PC-3 (cell line): ENCODE measurements at regions not wholly inside any gene's neighbourhood (a gene's known extent, or its start where the extent isn't known, plus 50 kb on each side); places are given as distances from the start of the nearest gene placed in this dataset.

Experiments used
- ATAC-seq: fragments of 200-7000 bp; cut with Tn5 transposase; 2 replicates; pipeline ENCODE4 v1.9.1; 2020; ENCODE audit warnings: mild to moderate bottlenecking, moderate library complexity
- BruUV-seq: library from RNA; stranded (reverse); fragments of 400-500 nt; replicated peaks from 2 replicates; lab custom pipeline; 2021; lab: Mats Ljungman, UMichigan
- CTCF ChIA-PET: fragments of 300-600 bp; sonication (Branson Sonifier 250); formaldehyde crosslinking; loops from one replicate; lab custom pipeline; 2022; ENCODE audit warnings: antibody characterized with exemption; lab: Charles Lee
- POLR2A ChIA-PET: fragments of 300-600 bp; sonication (Branson Sonifier 250); formaldehyde crosslinking; loops from one replicate; lab custom pipeline; 2022; ENCODE audit warnings: antibody characterized with exemption; ENCODE audit not compliant: unreplicated experiment; lab: Charles Lee
- DNase-seq: peaks from one replicate; pipeline ENCODE4 v3.0.0-alpha.2; 2015
- H2AFZ ChIP-seq: fragments of 300-600 bp; sonication (generic); 2 replicates; pipeline ENCODE4 v1.6.0; 2016; ENCODE audit warnings: antibody characterized with exemption, low read length
- H3F3A ChIP-seq: fragments of 300-600 bp; sonication (generic); one replicate; pipeline ENCODE4 v1.6.0; 2017; ENCODE audit warnings: antibody characterized with exemption, low read length, control low read depth, mild to moderate bottlenecking; ENCODE audit not compliant: unreplicated experiment
- H3K27ac ChIP-seq: fragments of 300-600 bp; sonication (generic); 2 replicates; pipeline ENCODE4 v1.5.1; 2016; ENCODE audit warnings: mild to moderate bottlenecking, low read length
- H3K27me3 ChIP-seq: fragments of 300-600 bp; sonication (generic); 2 replicates; pipeline ENCODE4 v1.6.1; 2016; ENCODE audit warnings: low read length, mixed read lengths
- H3K36me3 ChIP-seq: fragments of 300-600 bp; sonication (generic); 2 replicates; pipeline ENCODE4 v1.6.1; 2016; ENCODE audit warnings: low read depth, mixed run types, low read length, mixed read lengths
- H3K4me1 ChIP-seq: fragments of 300-600 bp; sonication (generic); 2 replicates; pipeline ENCODE4 v1.5.1; 2016; ENCODE audit warnings: low read length; ENCODE audit not compliant: insufficient read depth
- H3K4me2 ChIP-seq: fragments of 300-600 bp; sonication (generic); 2 replicates; pipeline ENCODE4 v1.6.0; 2016; ENCODE audit warnings: low read length
- H3K4me3 ChIP-seq: fragments of 300-600 bp; sonication (generic); 2 replicates; pipeline ENCODE4 v1.5.1; 2016; ENCODE audit warnings: mild to moderate bottlenecking, low read length, mixed read lengths
- H3K79me2 ChIP-seq: fragments of 300-600 bp; sonication (generic); 2 replicates; pipeline ENCODE4 v1.6.1; 2017; ENCODE audit warnings: low read length, mixed read lengths
- H3K9ac ChIP-seq: fragments of 300-600 bp; sonication (generic); 2 replicates; pipeline ENCODE4 v1.6.0; 2016; ENCODE audit warnings: mild to moderate bottlenecking, low read length
- H3K9me2 ChIP-seq: fragments of 300-600 bp; sonication (generic); replicated peaks from 2 replicates; pipeline ENCODE4 v1.6.1; 2016; ENCODE audit warnings: mixed run types, low read length, mixed read lengths
- H3K9me3 ChIP-seq: fragments of 300-600 bp; sonication (generic); 2 replicates; pipeline ENCODE4 v1.6.1; 2016; ENCODE audit warnings: low read length, mixed read lengths
- H4K20me1 ChIP-seq: fragments of 300-600 bp; sonication (generic); 2 replicates; pipeline ENCODE4 v1.6.1; 2016; ENCODE audit warnings: low read length, mixed read lengths
- CTCF ChIP-seq: fragments of 300-600 bp; sonication (generic); conservative IDR thresholded peaks from 2 replicates; pipeline ENCODE4 v1.5.1; 2017; ENCODE audit warnings: antibody characterized with exemption, low read depth, mild to moderate bottlenecking, low read length
- EZH2 ChIP-seq: fragments of 300-600 bp; sonication (generic); IDR thresholded peaks from one replicate; pipeline ENCODE4 v1.6.1; 2017; ENCODE audit warnings: antibody characterized with exemption, mild to moderate bottlenecking, low read length; ENCODE audit not compliant: unreplicated experiment
- EZH2phosphoT487 ChIP-seq: fragments of 300-600 bp; sonication (generic); IDR thresholded peaks from 2 replicates; pipeline ENCODE4 v1.6.1; 2018; ENCODE audit warnings: mild to moderate bottlenecking, antibody characterized with exemption, low read length, borderline replicate concordance
- intact Hi-C: fragments of 100-400 bp; cut with micrococcal nuclease; formaldehyde crosslinking; loops from 2 replicates; pipeline ENCODE4 v1.9.0; 2023

GRCh38 chr5:104218200-104218599 lies 655.6 kb upstream of the NUDT12 start:
- Histone ChIP-seq H3K9me3 (no peaks in the 10 kb centered on the region), H4K20me1 (no peaks in the 10 kb centered on the region), H3K79me2 (no peaks in the 10 kb centered on the region), H3F3A (no peaks in the 10 kb centered on the region), H2AFZ (no peak overlapping the region), H3K4me1 (no peaks in the 10 kb centered on the region), H3K9ac (no peak overlapping the region), H3K4me2 (no peak overlapping the region), H3K27me3 (no peaks in the 10 kb centered on the region), H3K4me3 (no peak overlapping the region), H3K36me3 (no peaks in the 10 kb centered on the region), H3K27ac (no peak overlapping the region), H3K9me2 (no peaks in the 10 kb centered on the region)
- intact Hi-C loops: loop anchor here (5.0 kb wide), 1 partner anchor 1351 kb away; no protein-coding TSS in a partner anchor
- DNase-seq (no peak), ATAC-seq (no peak)
- ChIA-PET POLR2A (no interaction called here), CTCF (no interaction called here)
- TF ChIP-seq CTCF (no peak), EZH2 (no peak), EZH2phosphoT487 (no peak)
- no TSS peak for BruUV-seq

- no peaks in the 10 kb centered on the region for H4K20me1 ChIP-seq
- CTCF ChIA-PET: no interaction called here
- no peak overlapping the region for H3K27ac ChIP-seq
Measured at GRCh38 chr5:104213216-104213615, 650.6 kb upstream of the NUDT12 start.

More at GRCh38 chr5:104213216-104213615, 650.6 kb upstream of the NUDT12 start:
- DNase-seq (no peak), ATAC-seq (no peak)
- Histone ChIP-seq H3K4me1 (no peaks in the 10 kb centered on the region), H3K4me3 (no peak overlapping the region), H3K36me3 (no peaks in the 10 kb centered on the region), H3K4me2 (no peak overlapping the region), H2AFZ (no peak overlapping the region), H3K27me3 (no peaks in the 10 kb centered on the region), H3K9ac (no peak overlapping the region), H3K9me3 (no peaks in the 10 kb centered on the region), H3K9me2 (no peaks in the 10 kb centered on the region), H3K79me2 (no peaks in the 10 kb centered on the region), H3F3A (no peaks in the 10 kb centered on the region)
- TF ChIP-seq CTCF (no peak), EZH2phosphoT487 (no peak), EZH2 (no peak)
- BruUV-seq: no TSS peak
- intact Hi-C loops: no loop called here
- POLR2A ChIA-PET: no interaction called here
